ENCODE measurements at regions not wholly inside any gene's neighbourhood (a gene's known extent, or its start where the extent isn't known, plus 50 kb on each side); places are given as distances from the start of the nearest gene placed in this dataset.

- Histone ChIP-seq H3K27me3 (ENCODE audit: control insufficient read depth, insufficient read depth, low read length) (peaks cover 2% of the 10 kb centered on the region; the same call in 1 of the 2 replicates), H3K36me3 (ENCODE audit: control insufficient read depth, insufficient read depth, low read length) (no peaks in the 10 kb centered on the region), H3K27ac (ENCODE audit: low read length) (no peak overlapping the region), H3K4me3 (ENCODE audit: low read depth in 2 of 2, low read length in 2 of 2) (no peak overlapping the region), H3K4me1 (ENCODE audit: control insufficient read depth, insufficient read depth, low read length) (no peaks in the 10 kb centered on the region), H3K9me3 (ENCODE audit: control insufficient read depth, insufficient read depth, low read depth, low read length) (no peaks in the 10 kb centered on the region)
- BruUV-seq (replicated peaks) = no TSS peak
- no peak for TF ChIP-seq SIN3A (IDR thresholded peaks at IDR 0.05; ENCODE audit: borderline replicate concordance, insufficient read depth, low read depth, low read length)
- TF ChIP-seq TCF7L2 (IDR thresholded peaks at IDR 0.05; ENCODE audit: low read depth, low read length) = no peak
- no peak for TF ChIP-seq POLR2AphosphoS5 (IDR thresholded peaks at IDR 0.05; ENCODE audit: low read depth, low read length)
- TF ChIP-seq REST (IDR thresholded peaks at IDR 0.05; ENCODE audit: insufficient read depth in 1 of 2, low read depth in 2 of 2, low read length in 1 of 2) = no peak
- no peak for TF ChIP-seq CTCF (IDR thresholded peaks at IDR 0.05)
- DNase-seq (ENCODE audit: low read depth, low spot score) (no peak), ATAC-seq (no peak)
- in situ Hi-C loops (cut with HindIII; ENCODE audit: low pct_unique_long_range_greater_than_20kb, low sequenced_read_pairs) (no loop called here), intact Hi-C loops (cut with micrococcal nuclease; ENCODE audit: unreplicated experiment) (no loop called here)
- ChIA-PET POLR2A (no interaction called here), CTCF (no interaction called here)
These were observed 262.0 kb downstream of the MAN2A1 start for GRCh38 chr5:109951758-109952157.

GRCh38 chr5:109953761-109954160 lies 264.0 kb downstream of the MAN2A1 start:
- DNase-seq (ENCODE audit: low read depth, low spot score) (no peak), ATAC-seq (no peak)
- ChIA-PET POLR2A (no interaction called here), CTCF (no interaction called here)
- no peaks in the 10 kb centered on the region for H3K9me3 ChIP-seq (ENCODE audit: control insufficient read depth, insufficient read depth, low read depth, low read length)
- BruUV-seq (replicated peaks) = no TSS peak
- intact Hi-C loops (cut with micrococcal nuclease; ENCODE audit: unreplicated experiment) = no loop called here
- H3K27ac ChIP-seq (ENCODE audit: low read length) = no peak overlapping the region
- H3K4me1 ChIP-seq (ENCODE audit: control insufficient read depth, insufficient read depth, low read length) = no peaks in the 10 kb centered on the region
- in situ Hi-C loops (cut with HindIII; ENCODE audit: low pct_unique_long_range_greater_than_20kb, low sequenced_read_pairs) = no loop called here
- peaks cover 2% of the 10 kb centered on the region; the same call in 1 of the 2 replicates for H3K27me3 ChIP-seq (ENCODE audit: control insufficient read depth, insufficient read depth, low read length)
- no peak overlapping the region for H3K4me3 ChIP-seq (ENCODE audit: low read depth in 2 of 2, low read length in 2 of 2)
- no peaks in the 10 kb centered on the region for H3K36me3 ChIP-seq (ENCODE audit: control insufficient read depth, insufficient read depth, low read length)
- TF ChIP-seq SIN3A (IDR thresholded peaks at IDR 0.05; ENCODE audit: borderline replicate concordance, insufficient read depth, low read depth, low read length) (no peak), CTCF (IDR thresholded peaks at IDR 0.05) (no peak), TCF7L2 (IDR thresholded peaks at IDR 0.05; ENCODE audit: low read depth, low read length) (no peak), POLR2AphosphoS5 (IDR thresholded peaks at IDR 0.05; ENCODE audit: low read depth, low read length) (no peak), REST (IDR thresholded peaks at IDR 0.05; ENCODE audit: insufficient read depth in 1 of 2, low read depth in 2 of 2, low read length in 1 of 2) (no peak)

Measured in Panc1 (cell line).